ENCODE measurements at regions not wholly inside any gene's neighbourhood (a gene's known extent, or its start where the extent isn't known, plus 50 kb on each side); places are given as distances from the start of the nearest gene placed in this dataset.
A peak's percentile ranks its signal among the peaks of the same experiment; 100 is the strongest.

- no peaks in the 10 kb centered on the region for H3K9me3 ChIP-seq (ENCODE audit: control insufficient read depth in 3 of 3, low read length in 3 of 3)
- H3K27me3 ChIP-seq (ENCODE audit: control insufficient read depth in 3 of 3, insufficient read depth in 3 of 3, low read length in 3 of 3) = no peaks in the 10 kb centered on the region
- no peak overlapping the region for H3K4me3 ChIP-seq (ENCODE audit: low read length in 3 of 3)
- H3K36me3 ChIP-seq (ENCODE audit: control insufficient read depth in 3 of 3, insufficient read depth in 3 of 3, low read length in 3 of 3) = no peaks in the 10 kb centered on the region
- H3K27ac ChIP-seq (ENCODE audit: low read depth, low read length) = no peak overlapping the region
- no peak overlapping the region for H3K9ac ChIP-seq (ENCODE audit: low read depth in 1 of 3, low read length in 3 of 3)
- peaks cover 6 to 15% (median 7%) of the 10 kb centered on the region in 3 donors for H3K4me1 ChIP-seq (ENCODE audit: control insufficient read depth in 3 of 3, insufficient read depth in 3 of 3, low read length in 3 of 3)
These were observed 166.6 kb upstream of the MKLN1 start for GRCh38 chr7:131161103-131161502.

- Histone ChIP-seq H3K27ac (ENCODE audit: low read depth, low read length) (peak overlapping the region; percentile 26), H3K9me3 (ENCODE audit: control insufficient read depth in 3 of 3, low read length in 3 of 3) (no peaks in the 10 kb centered on the region), H3K4me3 (ENCODE audit: low read length in 3 of 3) (no peak overlapping the region), H3K9ac (ENCODE audit: low read depth in 1 of 3, low read length in 3 of 3) (no peak overlapping the region), H3K27me3 (ENCODE audit: control insufficient read depth in 3 of 3, insufficient read depth in 3 of 3, low read length in 3 of 3) (no peaks in the 10 kb centered on the region), H3K4me1 (ENCODE audit: control insufficient read depth in 3 of 3, insufficient read depth in 3 of 3, low read length in 3 of 3) (peaks cover 0 to 3% (median 2%) of the 10 kb centered on the region in 3 donors), H3K36me3 (ENCODE audit: control insufficient read depth in 3 of 3, insufficient read depth in 3 of 3, low read length in 3 of 3) (no peaks in the 10 kb centered on the region)
These were observed 163.4 kb upstream of the MKLN1 start for GRCh38 chr7:131164025-131164925.

GRCh38 chr7:131166066-131166465 is 161.6 kb upstream of the MKLN1 start:
- no peak overlapping the region for H3K4me3 ChIP-seq (ENCODE audit: low read length in 3 of 3)
- H3K9ac ChIP-seq (ENCODE audit: low read depth in 1 of 3, low read length in 3 of 3) = no peak overlapping the region
- H3K9me3 ChIP-seq (ENCODE audit: control insufficient read depth in 3 of 3, low read length in 3 of 3) = no peaks in the 10 kb centered on the region
- H3K27me3 ChIP-seq (ENCODE audit: control insufficient read depth in 3 of 3, insufficient read depth in 3 of 3, low read length in 3 of 3) = no peaks in the 10 kb centered on the region
- no peak overlapping the region for H3K27ac ChIP-seq (ENCODE audit: low read depth, low read length)
- no peaks in the 10 kb centered on the region for H3K36me3 ChIP-seq (ENCODE audit: control insufficient read depth in 3 of 3, insufficient read depth in 3 of 3, low read length in 3 of 3)
- peaks cover 0 to 3% (median 2%) of the 10 kb centered on the region in 3 donors for H3K4me1 ChIP-seq (ENCODE audit: control insufficient read depth in 3 of 3, insufficient read depth in 3 of 3, low read length in 3 of 3)

- Histone ChIP-seq H3K9ac (ENCODE audit: low read depth in 1 of 3, low read length in 3 of 3) (no peak overlapping the region), H3K4me3 (ENCODE audit: low read length in 3 of 3) (no peak overlapping the region), H3K36me3 (ENCODE audit: control insufficient read depth in 3 of 3, insufficient read depth in 3 of 3, low read length in 3 of 3) (no peaks in the 10 kb centered on the region), H3K27ac (ENCODE audit: low read depth, low read length) (no peak overlapping the region), H3K27me3 (ENCODE audit: control insufficient read depth in 3 of 3, insufficient read depth in 3 of 3, low read length in 3 of 3) (no peaks in the 10 kb centered on the region), H3K9me3 (ENCODE audit: control insufficient read depth in 3 of 3, low read length in 3 of 3) (no peaks in the 10 kb centered on the region), H3K4me1 (ENCODE audit: control insufficient read depth in 3 of 3, insufficient read depth in 3 of 3, low read length in 3 of 3) (no peaks in the 10 kb centered on the region)
These were observed 157.0 kb upstream of the MKLN1 start for GRCh38 chr7:131170440-131171271.

- no peaks in the 10 kb centered on the region for H3K4me1 ChIP-seq (ENCODE audit: control insufficient read depth in 3 of 3, insufficient read depth in 3 of 3, low read length in 3 of 3)
- no peak overlapping the region for H3K4me3 ChIP-seq (ENCODE audit: low read length in 3 of 3)
- H3K27ac ChIP-seq (ENCODE audit: low read depth, low read length) = no peak overlapping the region
- H3K27me3 ChIP-seq (ENCODE audit: control insufficient read depth in 3 of 3, insufficient read depth in 3 of 3, low read length in 3 of 3) = no peaks in the 10 kb centered on the region
- H3K9ac ChIP-seq (ENCODE audit: low read depth in 1 of 3, low read length in 3 of 3) = no peak overlapping the region
- no peaks in the 10 kb centered on the region for H3K36me3 ChIP-seq (ENCODE audit: control insufficient read depth in 3 of 3, insufficient read depth in 3 of 3, low read length in 3 of 3)
- H3K9me3 ChIP-seq (ENCODE audit: control insufficient read depth in 3 of 3, low read length in 3 of 3) = no peaks in the 10 kb centered on the region
These were observed 154.4 kb upstream of the MKLN1 start for GRCh38 chr7:131173145-131173890.

GRCh38 chr7:131174391-131174790 is 153.3 kb upstream of the MKLN1 start:
- no peak overlapping the region for H3K27ac ChIP-seq (ENCODE audit: low read depth, low read length)
- no peaks in the 10 kb centered on the region for H3K4me1 ChIP-seq (ENCODE audit: control insufficient read depth in 3 of 3, insufficient read depth in 3 of 3, low read length in 3 of 3)
- no peaks in the 10 kb centered on the region for H3K27me3 ChIP-seq (ENCODE audit: control insufficient read depth in 3 of 3, insufficient read depth in 3 of 3, low read length in 3 of 3)
- no peaks in the 10 kb centered on the region for H3K36me3 ChIP-seq (ENCODE audit: control insufficient read depth in 3 of 3, insufficient read depth in 3 of 3, low read length in 3 of 3)
- H3K9me3 ChIP-seq (ENCODE audit: control insufficient read depth in 3 of 3, low read length in 3 of 3) = no peaks in the 10 kb centered on the region
- no peak overlapping the region for H3K9ac ChIP-seq (ENCODE audit: low read depth in 1 of 3, low read length in 3 of 3)
- no peak overlapping the region for H3K4me3 ChIP-seq (ENCODE audit: low read length in 3 of 3)

GRCh38 chr7:131174855-131175254 is 152.8 kb upstream of the MKLN1 start:
- Histone ChIP-seq H3K27me3 (ENCODE audit: control insufficient read depth in 3 of 3, insufficient read depth in 3 of 3, low read length in 3 of 3) (no peaks in the 10 kb centered on the region), H3K27ac (ENCODE audit: low read depth, low read length) (no peak overlapping the region), H3K36me3 (ENCODE audit: control insufficient read depth in 3 of 3, insufficient read depth in 3 of 3, low read length in 3 of 3) (no peaks in the 10 kb centered on the region), H3K4me3 (ENCODE audit: low read length in 3 of 3) (no peak overlapping the region), H3K9ac (ENCODE audit: low read depth in 1 of 3, low read length in 3 of 3) (no peak overlapping the region), H3K9me3 (ENCODE audit: control insufficient read depth in 3 of 3, low read length in 3 of 3) (no peaks in the 10 kb centered on the region), H3K4me1 (ENCODE audit: control insufficient read depth in 3 of 3, insufficient read depth in 3 of 3, low read length in 3 of 3) (no peaks in the 10 kb centered on the region)

GRCh38 chr7:131182446-131183058 is 145.1 kb upstream of the MKLN1 start:
- peaks cover 3 to 14% (median 7%) of the 10 kb centered on the region in 3 donors for H3K4me1 ChIP-seq (ENCODE audit: control insufficient read depth in 3 of 3, insufficient read depth in 3 of 3, low read length in 3 of 3)
- H3K4me3 ChIP-seq (ENCODE audit: low read length in 3 of 3) = no peak overlapping the region
- no peaks in the 10 kb centered on the region for H3K27me3 ChIP-seq (ENCODE audit: control insufficient read depth in 3 of 3, insufficient read depth in 3 of 3, low read length in 3 of 3)
- no peaks in the 10 kb centered on the region for H3K36me3 ChIP-seq (ENCODE audit: control insufficient read depth in 3 of 3, insufficient read depth in 3 of 3, low read length in 3 of 3)
- no peak overlapping the region for H3K9ac ChIP-seq (ENCODE audit: low read depth in 1 of 3, low read length in 3 of 3)
- no peak overlapping the region for H3K27ac ChIP-seq (ENCODE audit: low read depth, low read length)
- no peaks in the 10 kb centered on the region for H3K9me3 ChIP-seq (ENCODE audit: control insufficient read depth in 3 of 3, low read length in 3 of 3)

- Histone ChIP-seq H3K9me3 (ENCODE audit: control insufficient read depth in 3 of 3, low read length in 3 of 3) (no peaks in the 10 kb centered on the region), H3K27ac (ENCODE audit: low read depth, low read length) (no peak overlapping the region), H3K36me3 (ENCODE audit: control insufficient read depth in 3 of 3, insufficient read depth in 3 of 3, low read length in 3 of 3) (no peaks in the 10 kb centered on the region), H3K9ac (ENCODE audit: low read depth in 1 of 3, low read length in 3 of 3) (no peak overlapping the region), H3K27me3 (ENCODE audit: control insufficient read depth in 3 of 3, insufficient read depth in 3 of 3, low read length in 3 of 3) (no peaks in the 10 kb centered on the region), H3K4me3 (ENCODE audit: low read length in 3 of 3) (no peak overlapping the region), H3K4me1 (ENCODE audit: control insufficient read depth in 3 of 3, insufficient read depth in 3 of 3, low read length in 3 of 3) (peaks cover 7 to 18% (median 9%) of the 10 kb centered on the region in 3 donors)
These were observed 144.6 kb upstream of the MKLN1 start for GRCh38 chr7:131183072-131183471.
